ENCODE measurements at regions not wholly inside any gene's neighbourhood (a gene's known extent, or its start where the extent isn't known, plus 50 kb on each side); places are given as distances from the start of the nearest gene placed in this dataset.

GRCh38 chr5:96288166-96288844, 144.7 kb downstream of the PCSK1 start:
- Histone ChIP-seq H3K36me3 (ENCODE audit: control insufficient read depth in 2 of 2, insufficient read depth in 1 of 2, low read length in 2 of 2) (no peaks in the 10 kb centered on the region), H3K27ac (ENCODE audit: extremely low read depth, low read depth, low read length) (no peak overlapping the region), H3K4me3 (ENCODE audit: low read depth, low read length) (no peak overlapping the region), H3K9me3 (ENCODE audit: control insufficient read depth, insufficient read depth, low read depth, low read length) (no peaks in the 10 kb centered on the region), H3K4me1 (ENCODE audit: control insufficient read depth, insufficient read depth, low read length) (no peaks in the 10 kb centered on the region)
- POLR2A ChIA-PET: no interaction called here
- no peak for TF ChIP-seq ZNF292 (tag by site-specific recombination; IDR thresholded peaks at IDR 0.05; ENCODE audit: borderline replicate concordance, low read depth)
- TF ChIP-seq ZNF223 (tag by site-specific recombination; IDR thresholded peaks at IDR 0.05): no peak
- TF ChIP-seq ZNF626 (tag by site-specific recombination; IDR thresholded peaks at IDR 0.05): no peak
- no peak for TF ChIP-seq SALL2 (tag by site-specific recombination; IDR thresholded peaks at IDR 0.05; ENCODE audit: borderline replicate concordance)
- no peak for TF ChIP-seq ZNF521 (tag by site-specific recombination; IDR thresholded peaks at IDR 0.05)
- TF ChIP-seq ZNF768 (tag by site-specific recombination; IDR thresholded peaks at IDR 0.05): no peak
- TF ChIP-seq ZNF16 (tag by site-specific recombination; IDR thresholded peaks at IDR 0.05; ENCODE audit: low read depth): no peak
- TF ChIP-seq, protein P1, sequence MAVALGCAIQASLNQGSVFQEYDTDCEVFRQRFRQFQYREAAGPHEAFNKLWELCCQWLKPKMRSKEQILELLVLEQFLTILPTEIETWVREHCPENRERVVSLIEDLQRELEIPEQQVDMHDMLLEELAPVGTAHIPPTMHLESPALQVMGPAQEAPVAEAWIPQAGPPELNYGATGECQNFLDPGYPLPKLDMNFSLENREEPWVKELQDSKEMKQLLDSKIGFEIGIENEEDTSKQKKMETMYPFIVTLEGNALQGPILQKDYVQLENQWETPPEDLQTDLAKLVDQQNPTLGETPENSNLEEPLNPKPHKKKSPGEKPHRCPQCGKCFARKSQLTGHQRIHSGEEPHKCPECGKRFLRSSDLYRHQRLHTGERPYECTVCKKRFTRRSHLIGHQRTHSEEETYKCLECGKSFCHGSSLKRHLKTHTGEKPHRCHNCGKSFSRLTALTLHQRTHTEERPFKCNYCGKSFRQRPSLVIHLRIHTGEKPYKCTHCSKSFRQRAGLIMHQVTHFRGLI (tag by site-specific recombination; IDR thresholded peaks at IDR 0.05): no peak
- TF ChIP-seq ZBTB1 (tag by site-specific recombination; IDR thresholded peaks at IDR 0.05): no peak
- no peak for TF ChIP-seq ZNF398 (tag by site-specific recombination; IDR thresholded peaks at IDR 0.05)
- no peak for TF ChIP-seq ZNF600 (tag by site-specific recombination; IDR thresholded peaks at IDR 0.05)
- TF ChIP-seq FEZF1 (tag by site-specific recombination; IDR thresholded peaks at IDR 0.05): no peak
- TF ChIP-seq ZNF610 (tag by site-specific recombination; IDR thresholded peaks at IDR 0.05; ENCODE audit: borderline replicate concordance): no peak
- no peak for TF ChIP-seq GLIS1 (tag by site-specific recombination; IDR thresholded peaks at IDR 0.05)
- no peak for TF ChIP-seq ZNF416 (tag by site-specific recombination; IDR thresholded peaks at IDR 0.05)
- TF ChIP-seq ZNF324 (tag by site-specific recombination; IDR thresholded peaks at IDR 0.05): no peak
- no peak for TF ChIP-seq ZNF514 (tag by site-specific recombination; IDR thresholded peaks at IDR 0.05)
- no peak for TF ChIP-seq OSR2 (tag by site-specific recombination; IDR thresholded peaks at IDR 0.05)
- no peak for TF ChIP-seq ZNF148 (tag by site-specific recombination; IDR thresholded peaks at IDR 0.05; ENCODE audit: borderline replicate concordance)
- TF ChIP-seq ZIC2 (tag by site-specific recombination; IDR thresholded peaks at IDR 0.05): no peak
- CTCF ChIA-PET: no interaction called here

DNA sequence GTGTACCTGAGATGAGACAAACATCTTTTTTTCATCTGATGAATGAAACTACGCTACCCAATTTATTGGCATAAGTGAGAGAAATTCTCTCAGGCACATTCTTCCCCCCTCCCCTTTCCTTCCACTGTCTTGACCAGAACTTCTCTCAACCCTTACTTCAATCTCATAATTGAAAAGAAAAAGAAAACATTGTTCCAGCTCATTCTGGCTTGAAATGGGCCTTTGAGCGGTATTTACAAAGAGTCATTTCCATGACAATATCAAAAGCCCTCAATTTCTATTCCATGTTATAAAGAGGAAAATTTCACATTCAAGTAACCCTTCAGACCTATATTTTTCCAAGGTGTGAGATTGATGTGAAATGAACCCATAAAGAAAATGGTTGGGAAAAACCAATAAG, 145.9 kb downstream of the PCSK1 start:
- H3K27ac ChIP-seq (ENCODE audit: extremely low read depth, low read depth, low read length): no peak overlapping the region
- H3K4me1 ChIP-seq (ENCODE audit: control insufficient read depth, insufficient read depth, low read length): no peaks in the 10 kb centered on the region
- POLR2A ChIA-PET: no interaction called here
- no peaks in the 10 kb centered on the region for H3K9me3 ChIP-seq (ENCODE audit: control insufficient read depth, insufficient read depth, low read depth, low read length)
- no peaks in the 10 kb centered on the region for H3K36me3 ChIP-seq (ENCODE audit: control insufficient read depth in 2 of 2, insufficient read depth in 1 of 2, low read length in 2 of 2)
- H3K4me3 ChIP-seq (ENCODE audit: low read depth, low read length): no peak overlapping the region
- CTCF ChIA-PET: no interaction called here
- TF ChIP-seq, protein P2, sequence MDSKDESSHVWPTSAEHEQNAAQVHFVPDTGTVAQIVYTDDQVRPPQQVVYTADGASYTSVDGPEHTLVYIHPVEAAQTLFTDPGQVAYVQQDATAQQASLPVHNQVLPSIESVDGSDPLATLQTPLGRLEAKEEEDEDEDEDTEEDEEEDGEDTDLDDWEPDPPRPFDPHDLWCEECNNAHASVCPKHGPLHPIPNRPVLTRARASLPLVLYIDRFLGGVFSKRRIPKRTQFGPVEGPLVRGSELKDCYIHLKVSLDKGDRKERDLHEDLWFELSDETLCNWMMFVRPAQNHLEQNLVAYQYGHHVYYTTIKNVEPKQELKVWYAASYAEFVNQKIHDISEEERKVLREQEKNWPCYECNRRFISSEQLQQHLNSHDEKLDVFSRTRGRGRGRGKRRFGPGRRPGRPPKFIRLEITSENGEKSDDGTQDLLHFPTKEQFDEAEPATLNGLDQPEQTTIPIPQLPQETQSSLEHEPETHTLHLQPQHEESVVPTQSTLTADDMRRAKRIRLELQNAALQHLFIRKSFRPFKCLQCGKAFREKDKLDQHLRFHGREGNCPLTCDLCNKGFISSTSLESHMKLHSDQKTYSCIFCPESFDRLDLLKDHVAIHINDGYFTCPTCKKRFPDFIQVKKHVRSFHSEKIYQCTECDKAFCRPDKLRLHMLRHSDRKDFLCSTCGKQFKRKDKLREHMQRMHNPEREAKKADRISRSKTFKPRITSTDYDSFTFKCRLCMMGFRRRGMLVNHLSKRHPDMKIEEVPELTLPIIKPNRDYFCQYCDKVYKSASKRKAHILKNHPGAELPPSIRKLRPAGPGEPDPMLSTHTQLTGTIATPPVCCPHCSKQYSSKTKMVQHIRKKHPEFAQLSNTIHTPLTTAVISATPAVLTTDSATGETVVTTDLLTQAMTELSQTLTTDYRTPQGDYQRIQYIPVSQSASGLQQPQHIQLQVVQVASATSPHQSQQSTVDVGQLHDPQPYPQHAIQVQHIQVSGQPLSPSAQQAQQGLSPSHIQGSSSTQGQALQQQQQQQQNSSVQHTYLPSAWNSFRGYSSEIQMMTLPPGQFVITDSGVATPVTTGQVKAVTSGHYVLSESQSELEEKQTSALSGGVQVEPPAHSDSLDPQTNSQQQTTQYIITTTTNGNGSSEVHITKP (tag by site-specific recombination; IDR thresholded peaks at IDR 0.05): no peak
- TF ChIP-seq ZBTB21 (tag by site-specific recombination; IDR thresholded peaks at IDR 0.05) (no peak), ZNF555 (tag by site-specific recombination; conservative IDR thresholded peaks at IDR 0.05) (no peak), ZNF544 (tag by site-specific recombination; IDR thresholded peaks at IDR 0.05) (no peak), ZNF292 (tag by site-specific recombination; IDR thresholded peaks at IDR 0.05; ENCODE audit: borderline replicate concordance, low read depth) (no peak), ZNF692 (tag by site-specific recombination; IDR thresholded peaks at IDR 0.05) (no peak)
